ENCODE measurements at regions not wholly inside any gene's neighbourhood (a gene's known extent, or its start where the extent isn't known, plus 50 kb on each side); places are given as distances from the start of the nearest gene placed in this dataset.

GRCh38 chr2:33785201-33786106, 186.4 kb upstream of the FAM98A start:
- intact Hi-C loops (cut with DNase I), result no loop called here
- Histone ChIP-seq H3K27me3 (no peaks in the 10 kb centered on the region), H3K36me3 (no peaks in the 10 kb centered on the region), H3K9me3 (no peaks in the 10 kb centered on the region), H3K4me3 (no peak overlapping the region), H3K4me1 (no peaks in the 10 kb centered on the region), H3K27ac (no peak overlapping the region)
- DNase-seq, result no peak
- no peak for ATAC-seq
- WGBS (ENCODE audit: insufficient coverage, low coverage, low lambda C conversion rate, missing lambda C conversion rate), result 49% methylated on average over 4 of the region's 4 CpGs
- TF ChIP-seq POLR2A (IDR thresholded peaks at IDR 0.05), result no peak
- no peak for TF ChIP-seq CTCF (IDR thresholded peaks at IDR 0.05)

GRCh38 chr2:33784488-33784887, 185.4 kb upstream of the FAM98A start:
- ATAC-seq, result no peak
- Histone ChIP-seq H3K9me3 (no peaks in the 10 kb centered on the region), H3K36me3 (no peaks in the 10 kb centered on the region), H3K27me3 (no peaks in the 10 kb centered on the region), H3K4me3 (no peak overlapping the region), H3K4me1 (no peaks in the 10 kb centered on the region), H3K27ac (no peak overlapping the region)
- no peak for TF ChIP-seq CTCF (IDR thresholded peaks at IDR 0.05)
- TF ChIP-seq POLR2A (IDR thresholded peaks at IDR 0.05), result no peak
- WGBS (ENCODE audit: insufficient coverage, low coverage, low lambda C conversion rate, missing lambda C conversion rate), result 46% methylated on average over 2 of the region's 2 CpGs
- intact Hi-C loops (cut with DNase I), result no loop called here
- DNase-seq, result no peak

GRCh38 chr2:33782395-33783230, 183.5 kb upstream of the FAM98A start:
- 52% methylated on average over 8 of the region's 8 CpGs for WGBS (ENCODE audit: insufficient coverage, low coverage, low lambda C conversion rate, missing lambda C conversion rate)
- H3K4me3 ChIP-seq, result no peak overlapping the region
- TF ChIP-seq POLR2A (IDR thresholded peaks at IDR 0.05) (no peak), CTCF (IDR thresholded peaks at IDR 0.05) (no peak)
- no peak overlapping the region for H3K27ac ChIP-seq
- no peak for DNase-seq
- intact Hi-C loops (cut with DNase I), result no loop called here
- no peaks in the 10 kb centered on the region for H3K9me3 ChIP-seq
- H3K4me1 ChIP-seq, result no peaks in the 10 kb centered on the region
- ATAC-seq, result no peak
- H3K27me3 ChIP-seq, result no peaks in the 10 kb centered on the region
- H3K36me3 ChIP-seq, result no peaks in the 10 kb centered on the region

- Histone ChIP-seq H3K4me3 (no peak overlapping the region), H3K36me3 (no peaks in the 10 kb centered on the region), H3K27me3 (no peaks in the 10 kb centered on the region), H3K4me1 (no peaks in the 10 kb centered on the region), H3K9me3 (no peaks in the 10 kb centered on the region), H3K27ac (no peak overlapping the region)
- intact Hi-C loops (cut with DNase I), result no loop called here
- DNase-seq (no peak), ATAC-seq (no peak)
- TF ChIP-seq POLR2A (IDR thresholded peaks at IDR 0.05) (no peak), CTCF (IDR thresholded peaks at IDR 0.05) (no peak)
- 48% methylated on average over 3 of the region's 3 CpGs for WGBS (ENCODE audit: insufficient coverage, low coverage, low lambda C conversion rate, missing lambda C conversion rate)
Measured at GRCh38 chr2:33777786-33778185, 178.7 kb upstream of the FAM98A start.

Data from right lobe of liver (tissue), 6 donors.